ENCODE measurements at regions not wholly inside any gene's neighbourhood (a gene's known extent, or its start where the extent isn't known, plus 50 kb on each side); places are given as distances from the start of the nearest gene placed in this dataset.
"Not testable (repeated sequence)": the region's sequence is repeated elsewhere in the genome, so short reads cannot be mapped to it uniquely, and the experiment has no call there.

- Histone ChIP-seq H3K9me3 (no peaks in the 10 kb centered on the region), H3K4me3 (ENCODE audit: control insufficient read depth in 1 of 2, extremely low read depth in 1 of 2, low read length in 1 of 2) (no peak overlapping the region), H3K27ac (ENCODE audit: low read length) (no peak overlapping the region), H3K27me3 (replicated peaks in 1 of 2; ENCODE audit: control insufficient read depth in 2 of 2, extremely low read depth in 1 of 2, insufficient read depth in 2 of 2, low read length in 1 of 2) (no peaks in the 10 kb centered on the region), H3K36me3 (ENCODE audit: control insufficient read depth in 2 of 2, extremely low read depth in 1 of 2, insufficient read depth in 1 of 2, low read length in 1 of 2) (no peaks in the 10 kb centered on the region), H3K4me1 (ENCODE audit: control insufficient read depth in 1 of 2, extremely low read depth in 1 of 2, insufficient read depth in 2 of 2, low read length in 2 of 2) (peaks cover 8 to 16% of the 10 kb centered on the region in 2 experiments)
- ChIA-PET POLR2A (no interaction called here), CTCF (no interaction called here)
- Mint-ChIP-seq H3K9me3 (no peaks in the 10 kb centered on the region), H3K27me3 (no peaks in the 10 kb centered on the region), H3K27ac (no peak overlapping the region), H3K4me3 (no peak overlapping the region), H3K36me3 (no peaks in the 10 kb centered on the region), H3K4me1 (peaks cover 11 to 19% (median 18%) of the 10 kb centered on the region in 3 donors)
- WGBS (ENCODE audit: insufficient coverage), result no CpG with 5 or more reads among the region's 2 CpGs
- DNase-seq (no peak), ATAC-seq (replicated peaks in 1 of 4) (no peak)
These were observed 256.2 kb upstream of the TBL1XR1 start for GRCh38 chr3:177453451-177453844.

- H3K36me3 Mint-ChIP-seq; CTCF ChIA-PET; H3K27me3 Mint-ChIP-seq; ATAC-seq (replicated peaks in 1 of 4); H3K36me3 ChIP-seq (ENCODE audit: control insufficient read depth in 2 of 2, extremely low read depth in 1 of 2, insufficient read depth in 1 of 2, low read length in 1 of 2); H3K27ac Mint-ChIP-seq; H3K4me1 Mint-ChIP-seq; H3K4me1 ChIP-seq (ENCODE audit: control insufficient read depth in 1 of 2, extremely low read depth in 1 of 2, insufficient read depth in 2 of 2, low read length in 2 of 2); H3K4me3 ChIP-seq (ENCODE audit: control insufficient read depth in 1 of 2, extremely low read depth in 1 of 2, low read length in 1 of 2); POLR2A ChIA-PET; DNase-seq; H3K9me3 Mint-ChIP-seq; H3K27ac ChIP-seq (ENCODE audit: low read length); H3K9me3 ChIP-seq; H3K27me3 ChIP-seq (replicated peaks in 1 of 2; ENCODE audit: control insufficient read depth in 2 of 2, extremely low read depth in 1 of 2, insufficient read depth in 2 of 2, low read length in 1 of 2); H3K4me3 Mint-ChIP-seq: not testable (repeated sequence)
- 88% methylated on average over 1 of the region's 1 CpG for WGBS (ENCODE audit: insufficient coverage)
These were observed 259.9 kb upstream of the TBL1XR1 start for GRCh38 chr3:177457204-177457603.

- 100% methylated on average over 2 of the region's 2 CpGs for WGBS (ENCODE audit: insufficient coverage)
- Histone ChIP-seq H3K4me3 (ENCODE audit: control insufficient read depth in 1 of 2, extremely low read depth in 1 of 2, low read length in 1 of 2) (no peak overlapping the region), H3K27me3 (replicated peaks in 1 of 2; ENCODE audit: control insufficient read depth in 2 of 2, extremely low read depth in 1 of 2, insufficient read depth in 2 of 2, low read length in 1 of 2) (no peaks in the 10 kb centered on the region), H3K27ac (ENCODE audit: low read length) (no peak overlapping the region), H3K4me1 (ENCODE audit: control insufficient read depth in 1 of 2, extremely low read depth in 1 of 2, insufficient read depth in 2 of 2, low read length in 2 of 2) (no peaks in the 10 kb centered on the region), H3K9me3 (no peaks in the 10 kb centered on the region), H3K36me3 (ENCODE audit: control insufficient read depth in 2 of 2, extremely low read depth in 1 of 2, insufficient read depth in 1 of 2, low read length in 1 of 2) (no peaks in the 10 kb centered on the region)
- Mint-ChIP-seq H3K36me3 (no peaks in the 10 kb centered on the region), H3K27ac (no peak overlapping the region), H3K9me3 (no peaks in the 10 kb centered on the region), H3K4me1 (peaks cover 0 to 4% (median 0%) of the 10 kb centered on the region in 3 donors), H3K4me3 (no peak overlapping the region), H3K27me3 (no peaks in the 10 kb centered on the region)
- DNase-seq, result no peak
- no peak for ATAC-seq (replicated peaks in 1 of 4)
- CTCF ChIA-PET, result interaction anchor here in 1 of 2 donors (0.6 kb wide), 1 partner anchor 21 kb away, joined by 4 read pairs; no protein-coding TSS in a partner anchor
- POLR2A ChIA-PET, result no interaction called here
These were observed 262.1 kb upstream of the TBL1XR1 start for GRCh38 chr3:177459401-177459800.

- CTCF ChIA-PET, result no interaction called here
- no CpG with 5 or more reads among the region's 7 CpGs for WGBS (ENCODE audit: insufficient coverage)
These were observed 262.8 kb upstream of the TBL1XR1 start for GRCh38 chr3:177460047-177460446.

GRCh38 chr3:177461765-177462164 is 264.5 kb upstream of the TBL1XR1 start:
- H3K4me3 Mint-ChIP-seq, result no peak overlapping the region
- no peaks in the 10 kb centered on the region for H3K36me3 Mint-ChIP-seq
- ATAC-seq (replicated peaks in 1 of 4) (no peak), DNase-seq (no peak)
- H3K9me3 Mint-ChIP-seq, result no peaks in the 10 kb centered on the region
- H3K27ac Mint-ChIP-seq, result no peak overlapping the region
- Histone ChIP-seq H3K27ac (ENCODE audit: low read length) (no peak overlapping the region), H3K4me3 (ENCODE audit: control insufficient read depth in 1 of 2, extremely low read depth in 1 of 2, low read length in 1 of 2) (no peak overlapping the region), H3K27me3 (replicated peaks in 1 of 2; ENCODE audit: control insufficient read depth in 2 of 2, extremely low read depth in 1 of 2, insufficient read depth in 2 of 2, low read length in 1 of 2) (no peaks in the 10 kb centered on the region), H3K36me3 (ENCODE audit: control insufficient read depth in 2 of 2, extremely low read depth in 1 of 2, insufficient read depth in 1 of 2, low read length in 1 of 2) (no peaks in the 10 kb centered on the region), H3K4me1 (ENCODE audit: control insufficient read depth in 1 of 2, extremely low read depth in 1 of 2, insufficient read depth in 2 of 2, low read length in 2 of 2) (no peaks in the 10 kb centered on the region), H3K9me3 (no peaks in the 10 kb centered on the region)
- H3K4me1 Mint-ChIP-seq, result peaks cover 0 to 4% (median 0%) of the 10 kb centered on the region in 3 donors
- ChIA-PET CTCF (no interaction called here), POLR2A (no interaction called here)
- H3K27me3 Mint-ChIP-seq, result no peaks in the 10 kb centered on the region
- WGBS (ENCODE audit: insufficient coverage), result no CpG with 5 or more reads among the region's 3 CpGs

More at GRCh38 chr3:177460047-177460446, 262.8 kb upstream of the TBL1XR1 start:
- H3K4me3 Mint-ChIP-seq, result no peak overlapping the region
- Histone ChIP-seq H3K36me3 (ENCODE audit: control insufficient read depth in 2 of 2, extremely low read depth in 1 of 2, insufficient read depth in 1 of 2, low read length in 1 of 2) (no peaks in the 10 kb centered on the region), H3K9me3 (no peaks in the 10 kb centered on the region), H3K27ac (ENCODE audit: low read length) (no peak overlapping the region), H3K27me3 (replicated peaks in 1 of 2; ENCODE audit: control insufficient read depth in 2 of 2, extremely low read depth in 1 of 2, insufficient read depth in 2 of 2, low read length in 1 of 2) (no peaks in the 10 kb centered on the region), H3K4me1 (ENCODE audit: control insufficient read depth in 1 of 2, extremely low read depth in 1 of 2, insufficient read depth in 2 of 2, low read length in 2 of 2) (no peaks in the 10 kb centered on the region), H3K4me3 (ENCODE audit: control insufficient read depth in 1 of 2, extremely low read depth in 1 of 2, low read length in 1 of 2) (no peak overlapping the region)
- no peak for ATAC-seq (replicated peaks in 1 of 4)
- H3K9me3 Mint-ChIP-seq, result no peaks in the 10 kb centered on the region
- H3K36me3 Mint-ChIP-seq, result no peaks in the 10 kb centered on the region
- POLR2A ChIA-PET, result no interaction called here
- peaks cover 0 to 4% (median 0%) of the 10 kb centered on the region in 3 donors for H3K4me1 Mint-ChIP-seq
- no peaks in the 10 kb centered on the region for H3K27me3 Mint-ChIP-seq
- no peak for DNase-seq
- no peak overlapping the region for H3K27ac Mint-ChIP-seq

GRCh38 chr3:177463341-177463740 is 266.1 kb upstream of the TBL1XR1 start:
- H3K36me3 Mint-ChIP-seq; H3K36me3 ChIP-seq (ENCODE audit: control insufficient read depth in 2 of 2, extremely low read depth in 1 of 2, insufficient read depth in 1 of 2, low read length in 1 of 2); H3K9me3 Mint-ChIP-seq; H3K27me3 ChIP-seq (replicated peaks in 1 of 2; ENCODE audit: control insufficient read depth in 2 of 2, extremely low read depth in 1 of 2, insufficient read depth in 2 of 2, low read length in 1 of 2); DNase-seq; H3K4me3 Mint-ChIP-seq; H3K4me3 ChIP-seq (ENCODE audit: control insufficient read depth in 1 of 2, extremely low read depth in 1 of 2, low read length in 1 of 2); H3K27ac Mint-ChIP-seq; ATAC-seq (replicated peaks in 1 of 4); H3K4me1 Mint-ChIP-seq; H3K27ac ChIP-seq (ENCODE audit: low read length); H3K27me3 Mint-ChIP-seq; H3K9me3 ChIP-seq; H3K4me1 ChIP-seq (ENCODE audit: control insufficient read depth in 1 of 2, extremely low read depth in 1 of 2, insufficient read depth in 2 of 2, low read length in 2 of 2); POLR2A ChIA-PET; CTCF ChIA-PET: not testable (repeated sequence)
- WGBS (ENCODE audit: insufficient coverage), result no CpG with 5 or more reads among the region's 2 CpGs

GRCh38 chr3:177463863-177464262 is 266.6 kb upstream of the TBL1XR1 start:
- no peak overlapping the region for H3K4me3 Mint-ChIP-seq
- Histone ChIP-seq H3K27ac (ENCODE audit: low read length) (no peak overlapping the region), H3K36me3 (ENCODE audit: control insufficient read depth in 2 of 2, extremely low read depth in 1 of 2, insufficient read depth in 1 of 2, low read length in 1 of 2) (no peaks in the 10 kb centered on the region), H3K4me3 (ENCODE audit: control insufficient read depth in 1 of 2, extremely low read depth in 1 of 2, low read length in 1 of 2) (no peak overlapping the region), H3K27me3 (replicated peaks in 1 of 2; ENCODE audit: control insufficient read depth in 2 of 2, extremely low read depth in 1 of 2, insufficient read depth in 2 of 2, low read length in 1 of 2) (no peaks in the 10 kb centered on the region), H3K4me1 (ENCODE audit: control insufficient read depth in 1 of 2, extremely low read depth in 1 of 2, insufficient read depth in 2 of 2, low read length in 2 of 2) (no peaks in the 10 kb centered on the region), H3K9me3 (no peaks in the 10 kb centered on the region)
- H3K4me1 Mint-ChIP-seq, result peaks cover 0 to 4% (median 0%) of the 10 kb centered on the region in 3 donors
- H3K36me3 Mint-ChIP-seq, result no peaks in the 10 kb centered on the region
- CTCF ChIA-PET, result no interaction called here
- no CpG with 5 or more reads among the region's 6 CpGs for WGBS (ENCODE audit: insufficient coverage)
- H3K27me3 Mint-ChIP-seq, result no peaks in the 10 kb centered on the region
- POLR2A ChIA-PET, result no interaction called here
- no peak overlapping the region for H3K27ac Mint-ChIP-seq
- no peak for ATAC-seq (replicated peaks in 1 of 4)
- no peaks in the 10 kb centered on the region for H3K9me3 Mint-ChIP-seq
- no peak for DNase-seq
